SU-DHL-6 (cell line): ENCODE measurements at regions not wholly inside any gene's neighbourhood (a gene's known extent, or its start where the extent isn't known, plus 50 kb on each side); places are given as distances from the start of the nearest gene placed in this dataset.

Experiments
- H2AFZ ChIP-seq: fragments of 200-600 bp; sonication (generic); 2 replicates; pipeline ENCODE4 v1.6.1; 2014; ENCODE audit warnings: low read depth, mild to moderate bottlenecking, moderate library complexity, mixed read lengths, antibody characterized with exemption, low read length; ENCODE audit not compliant: severe bottlenecking
- H3F3A ChIP-seq: fragments of 200-600 bp; shearing (Covaris generic); 2 replicates; pipeline ENCODE4 v1.6.0; 2016; ENCODE audit warnings: antibody characterized with exemption, mild to moderate bottlenecking; ENCODE audit not compliant: insufficient read depth
- H3K27ac ChIP-seq: fragments of 200-600 bp; sonication (generic); 2 replicates; pipeline ENCODE4 v1.5.1; 2016; ENCODE audit warnings: low read depth, mild to moderate bottlenecking, low read length, moderate library complexity, mixed read lengths
- H3K27me3 ChIP-seq: fragments of 200-600 bp; sonication (generic), shearing (Covaris generic); 2 replicates; pipeline ENCODE4 v1.6.0; 2014; ENCODE audit warnings: mild to moderate bottlenecking, low read length
- H3K36me3 ChIP-seq: fragments of 200-600 bp; sonication (generic); 2 replicates; pipeline ENCODE4 v1.6.1; 2014; ENCODE audit warnings: mild to moderate bottlenecking, low read length, mixed read lengths
- H3K4me2 ChIP-seq: fragments of 300-600, 200-600 bp; shearing (Covaris generic), sonication (generic); 2 replicates; pipeline ENCODE4 v1.6.0; 2014; ENCODE audit warnings: low read length, low read depth, mild to moderate bottlenecking; ENCODE audit not compliant: poor library complexity, severe bottlenecking
- H3K4me3 ChIP-seq: fragments of 200-600 bp; sonication (generic); 2 replicates; pipeline ENCODE4 v1.5.1; 2014; ENCODE audit warnings: antibody characterized with exemption, low read length, mild to moderate bottlenecking, mixed read lengths; ENCODE audit not compliant: insufficient read depth, poor library complexity, severe bottlenecking
- H3K79me2 ChIP-seq: fragments of 200-600 bp; sonication (generic); 2 replicates; pipeline ENCODE4 v1.6.1; 2014; ENCODE audit warnings: mild to moderate bottlenecking, low read length, moderate library complexity; ENCODE audit not compliant: insufficient read depth
- H3K9ac ChIP-seq: fragments of 200-600 bp; sonication (generic); 2 replicates; pipeline ENCODE4 v1.7.0; 2014; ENCODE audit warnings: mild to moderate bottlenecking, low read length
- H3K9me2 ChIP-seq: fragments of 200-600 bp; sonication (generic); replicated peaks from 2 replicates; pipeline ENCODE4 v1.6.1; 2014; ENCODE audit warnings: low read length; ENCODE audit not compliant: insufficient read depth
- H3K9me3 ChIP-seq: fragments of 200-600 bp; sonication (generic); 2 replicates; pipeline ENCODE4 v1.6.1; 2014; ENCODE audit warnings: low read length, mixed read lengths; ENCODE audit not compliant: insufficient read depth
- H4K20me1 ChIP-seq: fragments of 200-600 bp; sonication (generic); 2 replicates; pipeline ENCODE4 v1.6.1; 2014; ENCODE audit warnings: low read depth, mild to moderate bottlenecking, antibody characterized with exemption, low read length, moderate library complexity, mixed read lengths
- EZH2phosphoT487 ChIP-seq: fragments of 200-600 bp; sonication (generic), shearing (Covaris generic); conservative IDR thresholded peaks from 2 replicates; pipeline ENCODE4 v1.6.1; 2018; ENCODE audit warnings: mild to moderate bottlenecking, antibody characterized with exemption, low read length, moderate library complexity, mixed read lengths
- TF ChIP-seq, protein P1 (sequence below): fragments of 200-600 bp; sonication (generic); IDR thresholded peaks from one replicate; pipeline ENCODE4 v1.5.1; 2017; ENCODE audit warnings: antibody characterized with exemption, mild to moderate bottlenecking, low read length, moderate library complexity; ENCODE audit not compliant: insufficient read depth, poor library complexity, severe bottlenecking

DNA sequence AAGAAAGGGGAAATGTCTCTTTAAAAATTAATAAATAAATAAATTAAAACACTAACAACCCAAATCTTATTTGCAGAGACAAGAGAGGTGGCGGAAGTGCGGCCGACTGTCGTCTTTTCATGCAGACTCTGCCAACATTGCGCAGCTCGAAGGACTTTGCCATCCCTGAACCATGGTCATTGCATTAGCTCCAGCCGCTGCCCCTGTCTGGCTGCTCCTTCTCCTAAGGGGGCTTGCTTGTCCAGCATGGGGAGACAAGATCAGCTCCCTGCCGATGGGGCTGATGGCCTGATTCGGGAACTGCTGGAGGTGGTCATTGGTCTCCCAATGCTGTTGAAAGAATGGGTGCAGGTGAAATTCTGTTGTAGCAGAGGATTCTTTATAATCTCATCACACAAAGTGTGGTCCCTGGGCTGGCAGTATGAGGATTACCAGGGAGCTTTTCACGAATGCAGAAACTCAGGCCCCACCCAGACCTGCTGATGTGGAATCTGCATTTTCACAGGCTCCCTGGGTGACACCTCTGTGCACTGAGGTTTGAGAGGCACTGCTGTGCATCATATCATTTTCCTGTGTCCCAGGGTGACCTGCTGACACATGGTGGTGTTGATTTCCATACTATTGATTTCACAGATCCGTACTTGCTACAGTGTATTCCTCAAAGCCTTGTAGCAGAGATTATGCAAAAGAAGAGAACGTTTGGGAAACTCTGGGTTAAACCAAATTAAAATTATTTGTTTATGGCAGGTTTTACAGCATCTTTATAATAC is 172.4 kb upstream of the ZMIZ1 start:
- Histone ChIP-seq H3K79me2 (no peaks in the 10 kb centered on the region), H3K9me3 (no peaks in the 10 kb centered on the region), H3K27me3 (no peaks in the 10 kb centered on the region), H4K20me1 (no peaks in the 10 kb centered on the region; the same call in 1 of the 2 replicates), H3K36me3 (no peaks in the 10 kb centered on the region), H3F3A (no peaks in the 10 kb centered on the region), H3K4me3 (no peak overlapping the region), H3K9ac (no peak overlapping the region), H3K9me2 (no peaks in the 10 kb centered on the region), H3K4me2 (no peak overlapping the region), H2AFZ (no peak overlapping the region), H3K27ac (no peak overlapping the region)
- TF ChIP-seq EZH2phosphoT487: no peak
- TF ChIP-seq, protein P1, sequence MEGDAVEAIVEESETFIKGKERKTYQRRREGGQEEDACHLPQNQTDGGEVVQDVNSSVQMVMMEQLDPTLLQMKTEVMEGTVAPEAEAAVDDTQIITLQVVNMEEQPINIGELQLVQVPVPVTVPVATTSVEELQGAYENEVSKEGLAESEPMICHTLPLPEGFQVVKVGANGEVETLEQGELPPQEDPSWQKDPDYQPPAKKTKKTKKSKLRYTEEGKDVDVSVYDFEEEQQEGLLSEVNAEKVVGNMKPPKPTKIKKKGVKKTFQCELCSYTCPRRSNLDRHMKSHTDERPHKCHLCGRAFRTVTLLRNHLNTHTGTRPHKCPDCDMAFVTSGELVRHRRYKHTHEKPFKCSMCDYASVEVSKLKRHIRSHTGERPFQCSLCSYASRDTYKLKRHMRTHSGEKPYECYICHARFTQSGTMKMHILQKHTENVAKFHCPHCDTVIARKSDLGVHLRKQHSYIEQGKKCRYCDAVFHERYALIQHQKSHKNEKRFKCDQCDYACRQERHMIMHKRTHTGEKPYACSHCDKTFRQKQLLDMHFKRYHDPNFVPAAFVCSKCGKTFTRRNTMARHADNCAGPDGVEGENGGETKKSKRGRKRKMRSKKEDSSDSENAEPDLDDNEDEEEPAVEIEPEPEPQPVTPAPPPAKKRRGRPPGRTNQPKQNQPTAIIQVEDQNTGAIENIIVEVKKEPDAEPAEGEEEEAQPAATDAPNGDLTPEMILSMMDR: no peak

- H2AFZ ChIP-seq: no peak overlapping the region
- no peaks in the 10 kb centered on the region for H3K9me3 ChIP-seq
- no peak overlapping the region for H3K9ac ChIP-seq
- no peak overlapping the region for H3K4me2 ChIP-seq
- no peaks in the 10 kb centered on the region for H3K36me3 ChIP-seq
- no peaks in the 10 kb centered on the region for H3K27me3 ChIP-seq
- H3K27ac ChIP-seq: no peak overlapping the region
- no peaks in the 10 kb centered on the region for H3K9me2 ChIP-seq
- H3K79me2 ChIP-seq: no peaks in the 10 kb centered on the region
- H3F3A ChIP-seq: no peaks in the 10 kb centered on the region
- no peaks in the 10 kb centered on the region; the same call in 1 of the 2 replicates for H4K20me1 ChIP-seq
- H3K4me3 ChIP-seq: no peak overlapping the region
- no peak for TF ChIP-seq EZH2phosphoT487
- TF ChIP-seq, protein P1: no peak
Observed at GRCh38 chr10:78898341-78899097, 170.2 kb upstream of the ZMIZ1 start.

GRCh38 chr10:78899098-78899754 is 169.5 kb upstream of the ZMIZ1 start:
- H3K9me3 ChIP-seq: no peaks in the 10 kb centered on the region
- H3K9ac ChIP-seq: no peak overlapping the region
- H2AFZ ChIP-seq: no peak overlapping the region
- no peak overlapping the region for H3K4me3 ChIP-seq
- H3F3A ChIP-seq: no peaks in the 10 kb centered on the region
- no peaks in the 10 kb centered on the region for H3K79me2 ChIP-seq
- H3K36me3 ChIP-seq: no peaks in the 10 kb centered on the region
- H4K20me1 ChIP-seq: no peaks in the 10 kb centered on the region; the same call in 1 of the 2 replicates
- H3K27ac ChIP-seq: no peak overlapping the region
- TF ChIP-seq, protein P1: no peak
- no peak for TF ChIP-seq EZH2phosphoT487
- no peaks in the 10 kb centered on the region for H3K27me3 ChIP-seq
- H3K9me2 ChIP-seq: no peaks in the 10 kb centered on the region
- no peak overlapping the region for H3K4me2 ChIP-seq
